ENCODE measurements at regions not wholly inside any gene's neighbourhood (a gene's known extent, or its start where the extent isn't known, plus 50 kb on each side); places are given as distances from the start of the nearest gene placed in this dataset.
A peak's percentile ranks its signal among the peaks of the same experiment; 100 is the strongest.
"Not testable (repeated sequence)": the region's sequence is repeated elsewhere in the genome, so short reads cannot be mapped to it uniquely, and the experiment has no call there.

DNA sequence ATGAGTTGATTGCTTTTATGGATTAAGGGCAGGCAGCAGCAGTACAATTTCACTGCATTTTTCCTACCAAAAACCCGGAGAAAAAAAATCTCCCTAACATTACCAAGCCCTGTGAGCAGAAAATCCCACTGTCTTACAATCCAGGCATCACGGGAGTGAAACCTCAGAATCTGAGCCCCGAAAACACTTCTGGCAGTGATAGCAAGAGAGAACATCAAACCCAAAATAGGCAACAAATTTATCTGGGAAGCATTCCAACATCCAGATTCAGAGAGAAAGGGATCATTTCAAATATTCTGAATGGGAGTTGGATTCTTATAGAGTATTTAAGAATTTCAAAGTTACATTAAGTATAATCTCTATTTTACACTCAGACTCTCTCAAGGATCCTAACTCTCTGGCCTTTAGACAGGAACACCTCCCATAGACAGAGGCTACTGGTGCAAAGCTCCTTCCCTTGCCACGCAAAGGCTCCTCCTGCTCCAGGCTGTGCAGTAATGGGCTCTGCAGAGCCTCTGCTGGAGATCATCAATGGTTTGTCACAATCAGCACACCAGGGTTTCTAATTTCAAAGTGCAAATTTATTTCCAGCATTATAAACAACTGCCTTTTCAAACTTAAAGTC is 256.9 kb downstream of the PARM1 start:
- DNase-seq (ENCODE audit: low read depth), result no peak

DNA sequence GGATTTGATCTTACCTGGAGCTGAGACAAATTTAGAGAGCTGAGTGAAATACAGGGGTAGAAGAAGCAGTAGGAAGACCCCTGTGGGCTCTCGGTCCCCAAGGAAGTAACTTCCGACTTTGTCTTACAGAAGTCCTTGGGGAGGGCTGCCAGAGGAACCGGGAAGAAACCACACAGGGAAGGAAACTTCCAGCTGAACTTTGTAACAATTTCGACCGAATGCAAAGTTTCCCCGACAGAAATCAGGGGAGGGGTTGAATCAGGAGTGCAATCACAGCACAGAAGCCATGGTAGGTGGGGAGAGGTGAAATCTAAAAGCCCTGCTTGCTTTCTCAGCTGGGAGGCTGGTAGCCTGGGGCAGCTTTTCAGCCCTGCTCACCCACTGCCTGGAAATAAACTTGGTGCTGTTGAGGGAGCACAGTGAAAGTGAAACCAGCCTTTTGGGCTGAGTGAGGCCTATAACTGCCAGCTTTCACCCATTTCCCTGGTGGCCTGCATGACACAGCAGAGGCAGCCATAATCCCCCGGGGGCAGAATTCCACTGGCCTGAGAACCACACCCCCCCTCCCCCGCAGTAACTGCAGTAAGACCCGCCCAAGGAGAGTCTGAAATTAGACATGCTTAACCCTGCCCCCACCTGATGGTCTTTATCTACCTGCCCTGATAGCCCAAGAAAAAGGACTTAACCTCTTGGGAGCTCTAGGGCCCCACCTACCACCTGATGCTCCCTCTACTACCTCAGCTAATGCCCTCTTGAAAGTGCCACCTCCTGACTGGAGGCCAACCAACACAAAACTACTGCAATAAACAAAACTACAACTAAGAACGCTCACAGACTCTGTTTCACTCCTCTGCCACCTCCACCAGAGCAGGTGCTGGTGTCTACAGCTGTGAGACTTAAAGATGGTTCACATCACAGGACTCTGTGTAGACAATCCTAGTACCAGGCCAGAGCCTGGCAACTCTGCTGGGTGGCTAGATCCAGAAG is 248.2 kb downstream of the PARM1 start:
- DNase-seq (ENCODE audit: low read depth), result peak; percentile 87

DNA sequence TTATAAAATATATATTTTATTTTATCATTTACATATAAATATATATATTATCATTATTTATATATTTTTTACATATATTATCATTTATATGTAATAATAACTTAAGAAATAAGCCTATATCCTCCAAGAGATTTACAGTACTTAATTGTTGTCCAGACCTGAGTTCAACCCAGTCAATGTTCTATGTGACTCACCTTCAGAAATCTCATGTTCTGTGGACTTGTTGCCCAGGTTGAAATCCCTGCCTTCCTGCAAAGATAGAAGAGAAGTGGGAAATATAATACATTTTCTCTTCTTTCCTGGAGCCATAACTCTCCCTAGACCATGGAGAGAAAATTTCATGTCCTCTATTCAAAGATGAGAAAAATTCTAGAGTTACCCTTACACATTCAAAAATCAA is 247.3 kb downstream of the PARM1 start:
- no peak for DNase-seq (ENCODE audit: low read depth)

DNA sequence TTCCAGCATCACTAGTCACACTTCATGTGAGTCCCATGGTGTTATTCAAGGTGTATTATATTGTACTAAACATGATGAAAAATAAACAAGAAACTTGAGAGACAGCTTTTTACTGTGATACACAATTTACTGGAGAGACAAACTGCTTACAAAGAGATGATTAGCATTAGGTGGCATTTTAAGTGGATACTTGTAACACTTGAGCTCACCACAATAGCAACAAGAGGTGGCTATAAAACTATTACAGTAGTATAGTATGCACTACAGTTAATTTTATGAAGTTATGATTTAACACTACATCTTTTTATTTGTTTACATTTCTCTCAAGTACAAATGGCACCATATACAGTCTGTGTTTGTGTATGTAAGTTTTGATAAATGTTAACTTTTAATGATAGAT is 246.6 kb downstream of the PARM1 start:
- DNase-seq (ENCODE audit: low read depth), result no peak

DNA sequence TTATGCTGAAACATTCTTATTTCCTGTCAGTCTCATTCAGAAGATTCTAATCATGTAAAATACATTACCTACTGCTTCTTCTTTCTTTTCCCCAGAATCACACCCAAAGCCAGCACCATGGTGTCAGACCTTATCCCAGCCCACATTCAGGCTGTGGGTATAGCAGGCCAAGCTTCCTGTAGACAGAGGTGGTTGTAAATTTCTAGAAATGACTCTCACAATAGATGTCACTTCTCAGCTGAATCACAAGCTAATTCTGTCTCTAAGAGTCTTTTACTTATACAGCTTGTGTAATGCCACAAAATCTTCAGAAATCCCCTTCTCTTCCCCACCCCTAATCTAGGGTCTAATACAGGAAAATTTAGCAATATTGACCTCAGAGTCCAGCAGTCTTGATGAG is 239.6 kb downstream of the PARM1 start:
- DNase-seq (ENCODE audit: low read depth), result no peak

DNA sequence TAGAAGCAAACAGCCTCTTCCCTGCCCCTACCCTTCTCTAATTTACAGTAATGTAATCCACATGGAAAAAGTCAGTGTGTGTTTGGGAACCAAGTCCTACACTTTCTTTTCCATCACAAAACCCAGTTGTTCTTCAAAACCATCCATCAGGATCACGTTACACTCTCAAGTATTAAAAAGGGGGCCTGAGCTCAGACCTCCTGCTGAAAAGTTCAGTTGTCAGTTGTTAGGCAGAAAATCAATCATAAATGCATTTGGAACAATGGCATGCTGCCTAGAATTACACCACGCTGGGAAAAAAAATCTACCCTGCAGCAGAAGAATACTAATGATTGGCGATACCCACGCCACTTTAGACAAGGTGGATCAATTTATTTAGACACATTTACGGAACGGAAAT is 236.5 kb downstream of the PARM1 start:
- DNase-seq (ENCODE audit: low read depth), result no peak

DNA sequence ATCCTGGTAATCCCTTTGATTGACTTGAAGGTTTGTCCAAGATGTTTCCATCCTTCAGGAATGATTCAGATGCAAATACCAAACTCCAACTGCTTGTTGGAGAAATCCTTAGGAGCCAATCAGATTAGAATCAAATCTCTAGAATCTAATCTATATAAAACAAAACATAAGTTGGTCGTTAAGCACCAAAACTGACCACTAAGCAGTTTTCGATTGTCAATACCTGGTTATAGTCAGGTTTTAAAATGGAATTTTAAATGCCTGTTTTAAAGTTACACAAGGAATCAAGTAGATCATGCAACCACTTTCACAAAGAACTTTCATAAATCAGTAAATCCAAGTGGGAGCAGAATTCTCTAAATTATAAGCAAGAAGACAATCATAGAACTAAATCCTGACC is 236.1 kb downstream of the PARM1 start:
- DNase-seq (ENCODE audit: low read depth), result no peak

DNA sequence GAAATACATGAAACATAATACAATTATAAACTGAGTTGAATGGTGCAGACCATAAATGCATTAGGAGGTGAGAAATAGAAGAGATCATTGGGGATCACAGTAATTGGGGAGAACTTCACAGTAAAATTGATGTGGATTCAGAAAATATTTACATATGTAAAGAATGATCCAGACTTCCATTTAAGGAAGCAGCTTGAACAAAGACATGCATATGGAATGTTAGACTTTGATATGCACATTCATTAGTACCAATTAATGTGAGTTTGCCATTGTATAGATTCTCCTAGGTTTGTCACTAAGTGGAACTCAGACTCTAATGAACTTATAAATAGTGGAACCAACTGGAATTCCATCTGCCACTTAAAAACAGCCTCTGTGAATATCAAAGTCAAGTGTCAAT is 235.6 kb downstream of the PARM1 start:
- DNase-seq (ENCODE audit: low read depth), result no peak

DNA sequence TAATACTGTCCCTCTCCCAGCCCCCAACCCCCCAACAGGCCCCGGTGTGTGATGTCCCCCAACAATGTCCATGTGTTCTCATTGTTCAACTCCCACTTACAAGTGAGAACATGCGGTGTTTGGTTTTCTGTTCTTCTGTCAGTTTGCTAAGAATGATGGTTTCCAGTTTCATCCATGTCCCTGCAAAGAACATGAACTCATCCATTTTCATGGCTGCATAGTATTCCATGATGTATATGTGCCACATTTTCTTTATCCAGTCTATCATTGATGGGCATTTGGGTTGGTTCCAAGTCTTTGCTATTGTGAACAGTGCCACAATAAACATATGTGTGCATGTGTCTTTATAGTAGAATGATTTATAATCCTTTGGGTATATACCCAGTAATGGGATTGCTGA is 232.2 kb downstream of the PARM1 start:
- not testable (repeated sequence) for DNase-seq (ENCODE audit: low read depth)

DNA sequence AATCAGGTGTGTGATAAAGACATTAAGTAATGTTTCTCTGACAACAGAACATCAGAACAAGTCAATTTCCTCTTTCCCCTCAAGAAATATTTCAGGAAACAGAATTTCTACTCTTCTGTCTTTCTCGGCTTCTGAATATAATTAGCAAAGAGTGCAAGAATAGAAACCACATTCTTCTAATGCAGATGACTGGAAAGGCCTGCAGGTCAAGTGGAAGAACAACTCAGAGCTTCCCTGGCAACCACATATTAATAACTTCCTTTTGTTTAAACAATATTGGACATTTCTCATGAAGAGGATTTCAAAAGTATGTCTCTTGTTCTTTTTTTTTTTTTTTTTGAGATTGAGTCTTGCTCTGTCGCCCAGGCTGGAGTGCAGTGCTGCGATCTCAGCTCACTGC is 225.5 kb downstream of the PARM1 start:
- no peak for DNase-seq (ENCODE audit: low read depth)

DNA sequence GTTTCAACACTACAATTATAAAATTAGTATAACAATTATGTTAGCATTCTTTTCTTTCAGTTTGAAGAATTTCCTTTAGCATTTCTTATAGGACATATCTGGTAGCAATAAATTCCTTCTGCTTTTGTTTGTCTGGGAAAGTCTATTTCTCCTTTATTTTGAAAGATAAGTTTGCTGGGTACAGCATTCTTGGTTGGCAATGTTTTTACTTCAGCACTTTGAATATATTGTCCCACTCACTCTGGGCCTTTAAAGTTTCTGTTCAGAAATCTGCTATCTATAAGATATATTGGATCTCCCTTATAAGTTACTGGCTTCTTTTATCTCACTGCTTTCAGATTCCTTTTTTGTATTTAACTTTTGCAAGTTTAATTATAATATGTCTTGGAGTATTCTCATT is 222.1 kb downstream of the PARM1 start:
- no peak for DNase-seq (ENCODE audit: low read depth)

DNA sequence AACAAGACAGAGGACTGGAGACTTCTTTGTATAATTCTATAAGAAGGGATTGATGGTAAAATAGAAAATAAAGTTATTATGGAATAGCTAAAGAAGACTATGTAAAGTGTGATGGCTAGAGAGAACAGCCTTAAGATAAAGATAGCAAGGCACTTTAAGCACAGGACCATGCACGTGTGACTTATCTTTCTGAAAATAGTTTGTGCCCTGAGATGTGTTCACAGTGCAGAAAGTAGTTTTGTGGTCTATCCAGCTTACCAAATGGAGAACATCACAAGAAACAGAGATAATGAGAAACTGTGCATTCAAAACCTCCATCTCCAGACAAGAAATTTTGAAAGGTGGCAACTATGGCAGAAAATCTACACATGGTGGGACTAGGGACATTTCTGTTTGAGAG is 213.3 kb downstream of the PARM1 start:
- no peak for DNase-seq (ENCODE audit: low read depth)

DNA sequence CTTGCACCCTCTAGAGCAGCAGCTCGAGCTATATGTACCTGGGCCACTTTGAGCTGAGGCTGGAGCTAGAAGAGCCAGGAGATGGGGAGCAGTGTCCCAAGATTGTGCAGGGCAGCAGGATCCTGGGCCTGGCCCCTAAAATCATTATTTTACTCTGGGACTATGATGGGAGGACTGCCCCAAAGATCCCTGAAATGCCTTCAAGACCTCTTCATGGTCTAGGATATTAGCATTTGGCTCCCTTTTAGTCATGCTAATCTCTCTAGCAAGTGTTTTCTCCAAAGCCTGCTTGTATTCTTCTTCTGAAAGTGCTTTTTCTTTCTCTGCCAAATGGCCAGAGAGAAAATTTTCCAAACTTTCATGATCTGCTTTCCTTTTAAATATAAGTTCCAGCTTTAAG is 211.6 kb downstream of the PARM1 start:
- DNase-seq (ENCODE audit: low read depth), result no peak

DNA sequence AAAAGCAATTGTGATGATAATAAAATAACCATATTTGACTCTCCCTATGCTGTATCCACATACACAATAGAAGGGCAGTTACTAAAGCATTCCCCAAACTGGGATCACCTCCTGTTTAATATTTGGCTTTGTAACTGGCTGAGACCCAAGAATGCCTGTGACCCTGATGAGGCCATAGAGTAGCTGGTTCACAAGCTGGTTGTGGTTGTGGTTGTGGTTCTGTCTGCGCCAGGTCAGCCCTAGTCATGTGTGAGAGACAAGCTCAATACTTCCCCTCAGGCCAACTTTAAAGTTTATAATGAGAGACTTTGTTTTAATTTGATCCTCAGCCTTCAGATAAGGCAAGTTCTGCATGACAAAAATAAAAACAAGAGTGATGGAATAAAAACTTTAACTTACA is 209.9 kb downstream of the PARM1 start:
- peak; percentile 77 for DNase-seq (ENCODE audit: low read depth)

DNA sequence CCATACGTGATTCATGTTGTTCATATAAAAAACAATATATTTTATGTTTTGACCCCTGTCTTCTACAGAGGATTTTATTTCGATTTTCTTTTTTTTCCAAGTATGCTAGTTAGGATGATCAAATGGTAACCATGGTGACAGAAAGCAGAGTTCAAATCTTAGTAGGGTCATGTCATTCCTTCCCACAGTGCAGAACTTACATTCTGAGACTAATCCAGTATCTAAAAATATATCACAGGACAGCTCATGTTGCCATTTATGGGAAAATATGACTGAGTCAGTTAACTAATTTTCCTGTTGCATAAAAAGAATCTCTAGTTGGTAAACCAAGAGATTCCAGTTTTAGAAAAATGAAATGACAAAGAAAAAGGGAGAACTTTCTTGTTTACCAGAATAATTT is 209.5 kb downstream of the PARM1 start:
- peak; percentile 31 for DNase-seq (ENCODE audit: low read depth)

DNA sequence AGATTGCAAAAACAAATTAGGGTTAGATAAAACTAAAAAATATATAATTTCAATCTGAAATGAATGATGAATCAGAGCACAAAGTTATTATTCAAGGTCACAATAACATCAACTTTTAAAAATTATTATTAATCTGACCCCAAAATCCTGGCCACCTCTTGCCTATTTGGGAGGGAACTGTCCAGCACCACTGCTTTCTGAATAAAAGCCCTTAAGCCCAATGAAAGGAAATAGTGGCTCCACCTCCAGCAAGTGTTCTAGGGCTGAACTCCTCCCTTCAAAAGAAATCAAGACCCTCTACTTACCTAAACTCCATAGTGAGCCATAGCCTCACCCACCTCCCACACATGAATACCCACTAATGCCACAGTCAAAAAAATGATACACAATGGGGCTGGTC is 208.2 kb downstream of the PARM1 start:
- DNase-seq (ENCODE audit: low read depth), result no peak

DNA sequence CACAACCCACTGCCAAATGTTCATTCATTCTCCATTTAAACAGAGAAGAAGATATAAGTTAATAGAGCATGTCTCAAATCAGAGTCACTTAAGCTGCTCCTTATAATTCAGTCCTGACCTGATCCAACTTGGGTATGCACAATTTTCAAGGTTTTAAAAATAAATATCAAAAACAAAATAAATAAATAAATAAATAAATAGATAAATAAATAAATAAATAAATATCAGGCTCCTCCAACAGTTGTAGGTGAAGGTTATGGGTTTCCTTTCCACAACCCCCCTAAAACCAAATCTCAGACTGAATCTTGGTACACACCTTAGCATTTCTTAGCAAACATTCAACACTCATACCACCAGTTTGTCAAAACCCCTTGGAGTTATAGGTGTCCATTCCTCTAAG is 204.4 kb downstream of the PARM1 start:
- DNase-seq (ENCODE audit: low read depth), result no peak

DNA sequence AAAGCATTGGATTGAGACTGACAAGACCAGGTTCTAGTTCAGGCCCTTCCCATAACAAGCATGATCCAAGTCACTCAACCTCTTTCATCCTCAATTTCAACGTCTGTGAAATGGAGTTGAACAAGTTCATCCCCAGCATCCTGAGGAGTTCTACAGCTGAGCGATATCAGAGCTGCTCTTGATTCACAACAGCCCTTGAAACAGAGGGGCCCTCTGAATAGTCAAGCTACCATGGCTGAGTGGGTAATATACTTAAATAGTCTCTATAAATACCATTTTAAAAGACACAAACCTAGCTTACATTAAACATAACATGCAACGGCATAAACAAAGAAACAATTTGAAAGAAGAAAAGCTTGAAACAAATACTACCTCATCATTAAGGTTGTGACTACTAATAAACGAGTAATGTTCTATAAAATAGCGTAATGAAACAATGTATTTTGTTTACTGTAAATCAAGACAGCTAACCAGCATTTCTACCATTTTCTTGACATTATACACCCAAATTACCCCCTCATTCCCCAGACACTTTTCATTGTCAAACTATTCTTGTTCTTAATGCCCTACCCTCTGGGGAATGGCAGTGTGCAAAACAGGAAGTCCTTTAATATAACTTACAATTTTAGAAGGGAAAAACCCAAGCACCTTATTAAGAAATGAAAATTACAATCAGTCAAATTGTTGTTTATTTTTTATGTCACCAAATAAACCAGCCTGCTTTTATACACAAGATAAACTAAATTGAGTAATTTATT is 202.3 kb downstream of the PARM1 start:
- no peak for DNase-seq (ENCODE audit: low read depth)

DNA sequence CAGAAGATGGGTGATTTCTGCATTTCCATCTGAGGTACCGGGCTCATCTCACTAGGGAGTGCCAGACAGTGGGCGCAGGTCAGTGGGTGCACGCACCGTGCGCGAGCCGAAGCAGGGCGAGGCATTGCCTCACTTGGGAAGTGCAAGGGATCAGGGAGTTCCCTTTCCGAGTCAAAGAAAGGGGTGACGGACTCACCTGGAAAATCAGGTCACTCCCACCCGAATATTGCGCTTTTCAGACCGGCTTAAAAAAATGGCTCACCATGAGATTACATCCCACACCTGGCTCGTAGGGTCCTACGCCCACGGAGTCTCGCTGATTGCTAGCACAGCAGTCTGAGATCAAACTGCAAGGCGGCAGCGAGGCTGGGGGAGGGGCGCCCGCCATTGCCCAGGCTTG is 194.0 kb downstream of the PARM1 start:
- DNase-seq (ENCODE audit: low read depth), result not testable (repeated sequence)

DNA sequence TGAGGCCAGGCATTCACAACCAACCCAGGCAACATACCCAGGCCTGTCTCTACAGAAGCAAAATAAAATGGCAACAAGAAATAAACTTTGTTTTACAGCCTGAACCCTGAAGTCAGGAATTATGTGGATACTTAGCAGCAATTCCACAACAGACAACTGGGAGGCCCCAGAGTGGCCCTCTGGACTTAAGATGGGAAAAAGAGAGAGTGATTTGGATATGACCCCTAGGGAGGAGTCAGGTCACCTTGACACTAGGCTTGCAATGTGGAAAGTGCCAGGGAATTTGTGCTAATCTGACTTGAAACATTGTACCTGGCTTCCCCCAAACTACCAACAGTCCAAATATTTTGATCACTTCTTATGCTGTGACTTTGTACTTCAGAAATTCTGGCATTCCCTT is 193.1 kb downstream of the PARM1 start:
- no peak for DNase-seq (ENCODE audit: low read depth)

DNA sequence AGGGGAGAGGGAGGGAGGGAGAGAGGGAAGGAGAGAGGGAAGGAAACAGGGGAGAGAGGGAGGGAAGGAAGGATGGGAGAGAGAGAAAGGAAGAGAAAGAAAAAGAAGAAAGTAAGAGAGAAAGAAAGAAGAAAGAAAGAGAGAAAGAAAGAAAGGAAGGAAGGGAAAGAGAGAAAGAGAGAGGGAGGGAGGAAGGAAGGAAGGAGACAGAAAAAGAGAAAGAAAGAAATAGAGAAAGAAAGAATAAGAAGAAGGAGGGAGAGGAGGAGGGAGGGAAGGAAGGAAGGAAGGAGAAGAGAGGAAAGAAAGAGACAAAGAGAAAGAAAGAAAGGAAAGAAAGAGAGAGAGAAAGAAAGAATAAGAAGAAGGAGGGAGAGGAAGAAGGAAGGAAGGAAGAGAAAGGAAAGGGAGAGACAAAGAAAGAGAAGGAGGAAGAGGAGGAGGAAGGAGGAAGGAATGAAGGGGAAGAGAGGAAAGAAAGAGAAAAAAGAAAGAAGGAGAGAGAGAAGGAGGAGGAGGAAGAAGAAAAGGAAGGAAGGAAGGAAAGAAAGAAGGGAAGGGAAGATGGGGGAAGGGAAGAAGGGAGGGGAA is 189.6 kb downstream of the PARM1 start:
- no peak for DNase-seq (ENCODE audit: low read depth)

DNA sequence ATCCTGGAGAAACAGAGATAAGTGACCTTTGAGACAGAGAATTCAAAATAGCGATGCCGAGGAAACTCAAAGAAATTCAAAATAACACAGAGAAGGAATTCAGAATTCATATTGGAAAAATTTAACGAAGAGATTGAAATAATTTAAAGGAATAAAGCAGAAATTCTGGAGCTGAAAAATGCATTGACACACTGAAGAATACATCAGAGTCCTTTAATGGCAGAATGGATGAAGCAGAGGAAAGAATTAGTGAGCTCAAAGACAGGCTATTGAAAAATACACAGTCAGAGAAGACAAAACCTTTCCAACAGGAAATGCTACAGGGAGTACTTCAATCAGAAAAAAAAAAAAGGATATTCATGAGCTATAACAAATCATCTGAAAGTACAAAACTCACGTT is 185.8 kb downstream of the PARM1 start:
- DNase-seq (ENCODE audit: low read depth), result no peak

Data from RPMI7951 (cell line).